A172 (cell line): ENCODE measurements at regions not wholly inside any gene's neighbourhood (a gene's known extent, or its start where the extent isn't known, plus 50 kb on each side); places are given as distances from the start of the nearest gene placed in this dataset.

ENCODE experiments used
- DNase-seq: peaks from one replicate; pipeline ENCODE4 v3.0.0-alpha.2; 2015; ENCODE audit warnings: low spot score

- DNase-seq, result no peak
These were observed 50.1 kb upstream of the KCNK12 start for GRCh38 chr2:47620770-47621437.
